ENCODE measurements at regions not wholly inside any gene's neighbourhood (a gene's known extent, or its start where the extent isn't known, plus 50 kb on each side); places are given as distances from the start of the nearest gene placed in this dataset.

GRCh38 chr5:155728857-155729683 lies 597.9 kb upstream of the SGCD start:
- TF ChIP-seq CTCF (conservative IDR thresholded peaks at IDR 0.05; ENCODE audit: low read depth, low read length) (no peak), POLR2A (IDR thresholded peaks at IDR 0.05; ENCODE audit: low read depth, low read length) (no peak), RAD21 (IDR thresholded peaks at IDR 0.05; ENCODE audit: low read length) (no peak), ELK1 (IDR thresholded peaks at IDR 0.05; ENCODE audit: borderline replicate concordance, low read depth, low read length) (no peak), CEBPB (IDR thresholded peaks at IDR 0.05; ENCODE audit: low read depth, low read length) (no peak), RCOR1 (IDR thresholded peaks at IDR 0.05; ENCODE audit: insufficient replicate concordance, low read length) (no peak), USF2 (IDR thresholded peaks at IDR 0.05; ENCODE audit: low read depth, low read length) (no peak), MXI1 (IDR thresholded peaks at IDR 0.05; ENCODE audit: borderline replicate concordance, low read depth, low read length) (no peak), MAZ (IDR thresholded peaks at IDR 0.05; ENCODE audit: borderline replicate concordance, low read depth, low read length) (no peak), SMC3 (IDR thresholded peaks at IDR 0.05; ENCODE audit: low read depth, low read length) (no peak), RFX5 (IDR thresholded peaks at IDR 0.05; ENCODE audit: low read depth, low read length) (no peak)
